Epithelial cell of proximal tubule (primary cell): ENCODE measurements at regions not wholly inside any gene's neighbourhood (a gene's known extent, or its start where the extent isn't known, plus 50 kb on each side); places are given as distances from the start of the nearest gene placed in this dataset.

ENCODE experiments used
- DNase-seq: peaks from one replicate; pipeline ENCODE4 v3.0.0-alpha.2; 2011; ENCODE audit warnings: low read depth
- H3K4me3 ChIP-seq: 2 replicates; pipeline ENCODE4 v1.5.1; 2011; ENCODE audit warnings: low read depth, mild to moderate bottlenecking, low read length
- CTCF ChIP-seq: conservative IDR thresholded peaks from 2 replicates; pipeline ENCODE4 v1.5.1; 2012; ENCODE audit warnings: low read depth, mild to moderate bottlenecking, low read length

GRCh38 chr12:94862421-94862820, 141.1 kb downstream of the NDUFA12 start:
- no peak for DNase-seq
- H3K4me3 ChIP-seq, result no peak overlapping the region
- TF ChIP-seq CTCF, result no peak

DNA sequence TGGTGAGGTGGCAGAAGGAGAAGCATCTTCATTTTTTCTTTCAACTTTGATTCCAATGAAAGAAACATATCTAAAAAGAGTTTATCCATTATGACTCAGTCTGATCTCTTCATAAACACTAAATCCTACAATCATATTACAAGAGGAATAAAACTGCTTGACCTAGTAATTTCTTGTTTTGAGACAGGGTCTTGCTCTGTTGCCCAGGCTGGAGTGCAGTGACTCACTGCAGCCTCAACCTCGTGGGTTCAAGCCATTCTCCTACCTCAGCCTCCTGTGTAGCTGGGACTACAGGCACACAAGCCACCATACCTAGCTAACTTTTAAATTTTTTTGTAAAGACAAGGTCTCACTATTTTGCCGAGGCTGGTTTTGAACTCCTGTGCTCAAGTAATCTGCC, 147.2 kb downstream of the NDUFA12 start:
- no peak for TF ChIP-seq CTCF
- no peak overlapping the region for H3K4me3 ChIP-seq
- DNase-seq, result no peak

GRCh38 chr12:94855853-94856252, 147.6 kb downstream of the NDUFA12 start:
- DNase-seq, result no peak
- no peak overlapping the region for H3K4me3 ChIP-seq
- TF ChIP-seq CTCF, result no peak

DNA sequence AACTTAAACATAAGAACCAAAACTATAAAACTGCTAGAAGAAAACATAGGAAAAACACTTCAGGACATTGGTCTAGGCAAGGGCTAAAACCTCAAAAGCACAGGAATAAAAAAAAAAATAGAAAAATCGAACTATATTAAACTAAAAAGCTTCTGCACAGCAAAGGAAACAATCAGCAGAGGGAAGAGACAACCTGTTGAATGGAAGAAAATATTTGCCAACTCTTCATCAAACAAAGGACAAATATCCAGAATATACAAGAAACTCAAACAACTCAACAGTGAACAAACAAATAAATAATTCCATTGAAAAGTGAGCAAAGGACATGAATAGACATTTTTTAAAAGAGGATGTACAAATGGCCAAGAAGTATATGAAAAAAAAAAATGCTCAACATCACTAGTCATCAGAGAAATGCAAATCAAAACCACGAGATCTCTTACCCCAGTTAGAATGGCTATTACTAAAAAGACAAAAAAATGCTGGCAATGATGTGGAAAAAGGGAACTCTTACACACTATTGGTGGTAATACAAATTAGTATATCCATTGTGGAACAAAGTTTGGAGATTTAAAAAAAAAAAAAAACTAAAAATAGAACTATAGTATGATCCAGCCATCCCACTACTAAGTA, 152.0 kb downstream of the NDUFA12 start:
- TF ChIP-seq CTCF, result no peak

GRCh38 chr12:94849411-94849976, 154.0 kb downstream of the NDUFA12 start:
- no peak for TF ChIP-seq CTCF
- H3K4me3 ChIP-seq, result no peak overlapping the region
- no peak for DNase-seq

More for the DNA sequence above, 152.0 kb downstream of the NDUFA12 start:
- no peak overlapping the region for H3K4me3 ChIP-seq
- no peak for DNase-seq

DNA sequence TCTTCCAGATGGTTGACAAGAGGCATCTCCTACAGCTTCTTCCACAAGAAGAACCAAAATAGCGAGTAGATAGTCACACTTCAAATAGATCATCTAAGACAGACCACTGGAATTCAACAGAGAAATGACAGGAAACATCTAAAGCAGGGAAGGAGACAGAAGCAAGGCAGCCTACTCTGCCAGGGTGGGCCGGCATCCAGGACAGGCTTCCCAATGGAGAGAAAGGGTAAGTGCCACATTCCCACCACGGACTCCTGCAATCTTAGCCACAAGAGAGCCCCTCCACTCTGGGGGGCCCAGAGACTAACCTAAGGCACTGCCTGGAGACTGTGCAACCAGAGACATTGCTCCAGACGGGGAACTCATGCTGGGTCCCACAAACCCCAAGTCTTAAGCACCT, 154.5 kb downstream of the NDUFA12 start:
- no peak overlapping the region for H3K4me3 ChIP-seq
- TF ChIP-seq CTCF, result no peak
- DNase-seq, result no peak

- H3K4me3 ChIP-seq, result no peak overlapping the region
- no peak for TF ChIP-seq CTCF
- DNase-seq, result no peak
Observed at GRCh38 chr12:94845110-94845509, 158.4 kb downstream of the NDUFA12 start.
